HEK293T (cell line): ENCODE measurements at regions not wholly inside any gene's neighbourhood (a gene's known extent, or its start where the extent isn't known, plus 50 kb on each side); places are given as distances from the start of the nearest gene placed in this dataset.

Source experiments
- CTCF ChIA-PET: fragments of 350-600 bp; formaldehyde crosslinking; extraction: SDS; loops from one replicate; lab custom pipeline; 2021; ENCODE audit warnings: antibody characterized with exemption, inconsistent platforms; lab: Yijun Ruan, JAX
- POLR2A ChIA-PET: fragments of 350-600 bp; formaldehyde crosslinking; extraction: SDS; loops from one replicate; lab custom pipeline; 2020; ENCODE audit warnings: antibody characterized with exemption, inconsistent platforms; lab: Yijun Ruan, JAX
- DNase-seq: peaks from one replicate; pipeline ENCODE4 v3.0.0; 2012; ENCODE audit warnings: mixed read lengths; ENCODE audit errors: extremely low spot score
- ARNT ChIP-seq: fragments of 450-650 bp; IDR thresholded peaks from 2 replicates; pipeline ENCODE4 v1.6.1; 2017; ENCODE audit warnings: mild to moderate bottlenecking
- BHLHE40 ChIP-seq: fragments of 450-650 bp; IDR thresholded peaks from 2 replicates; pipeline ENCODE4 v1.6.1; 2016; ENCODE audit warnings: mild to moderate bottlenecking, moderate library complexity, borderline replicate concordance
- CTBP1 ChIP-seq: fragments of 450-650 bp; IDR thresholded peaks from 2 replicates; pipeline ENCODE4 v1.6.1; 2016; ENCODE audit warnings: borderline replicate concordance
- ELF4 ChIP-seq: fragments of 450-650 bp; IDR thresholded peaks from 2 replicates; pipeline ENCODE4 v1.6.1; 2017; ENCODE audit warnings: antibody characterized with exemption
- FOXA1 ChIP-seq: fragments of 450-650 bp; IDR thresholded peaks from 2 replicates; pipeline ENCODE4 v1.6.1; 2016; ENCODE audit warnings: mild to moderate bottlenecking
- FOXK2 ChIP-seq: fragments of 450-650 bp; IDR thresholded peaks from 2 replicates; pipeline ENCODE4 v1.6.1; 2016; ENCODE audit warnings: mild to moderate bottlenecking
- FOXM1 ChIP-seq: fragments of 450-650 bp; IDR thresholded peaks from 2 replicates; pipeline ENCODE4 v1.6.1; 2017; ENCODE audit warnings: mild to moderate bottlenecking, borderline replicate concordance
- HDGF ChIP-seq: fragments of 450-650 bp; IDR thresholded peaks from 2 replicates; pipeline ENCODE4 v1.6.1; 2017; ENCODE audit warnings: antibody characterized with exemption, borderline replicate concordance
- L3MBTL2 ChIP-seq: fragments of 450-650 bp; conservative IDR thresholded peaks from 2 replicates; pipeline ENCODE4 v1.6.1; 2016; ENCODE audit warnings: mild to moderate bottlenecking
- LEF1 ChIP-seq: fragments of 450-650 bp; IDR thresholded peaks from 2 replicates; pipeline ENCODE4 v1.6.1; 2017; ENCODE audit warnings: mild to moderate bottlenecking, borderline replicate concordance
- NFRKB ChIP-seq: fragments of 450-650 bp; IDR thresholded peaks from 2 replicates; pipeline ENCODE4 v1.6.1; 2016; ENCODE audit warnings: mild to moderate bottlenecking, moderate library complexity
- SP1 ChIP-seq: fragments of 450-650 bp; IDR thresholded peaks from 2 replicates; pipeline ENCODE4 v1.6.1; 2017
- SUZ12 ChIP-seq: fragments of 450-650 bp; IDR thresholded peaks from 2 replicates; pipeline ENCODE4 v1.6.1; 2016; ENCODE audit warnings: mild to moderate bottlenecking
- TARDBP ChIP-seq: fragments of 450-650 bp; IDR thresholded peaks from 2 replicates; pipeline ENCODE4 v1.6.1; 2016
- ZNF384 ChIP-seq: fragments of 450-650 bp; IDR thresholded peaks from 2 replicates; pipeline ENCODE4 v1.6.1; 2016
- TF ChIP-seq, protein P1 (sequence below): fragments of 450-650 bp; IDR thresholded peaks from 2 replicates; pipeline ENCODE4 v1.6.1; 2016

DNA sequence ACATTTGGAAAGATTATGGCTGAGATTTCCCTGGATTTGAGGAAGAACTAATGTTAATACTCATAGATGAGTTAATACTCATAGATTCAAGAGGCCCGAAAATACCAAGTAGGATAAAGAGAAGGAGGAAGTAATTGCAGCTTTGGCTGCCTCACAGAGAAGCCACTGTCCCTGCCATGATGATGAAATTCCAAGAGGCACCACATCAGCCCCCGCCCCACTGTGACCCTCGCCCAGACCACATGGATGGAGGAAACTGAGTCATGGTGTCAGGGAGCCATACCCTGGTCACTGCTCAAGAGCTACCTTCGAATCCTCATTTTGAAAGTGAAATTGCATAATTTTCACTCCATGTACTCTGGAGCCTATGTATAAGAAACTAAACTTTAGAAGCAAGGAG is 57.6 kb upstream of the SLC22A11 start:
- CTCF ChIA-PET: interaction anchor here (1.9 kb wide), 1 partner anchor 8 kb away, joined by 5 read pairs; no protein-coding TSS in a partner anchor

DNA sequence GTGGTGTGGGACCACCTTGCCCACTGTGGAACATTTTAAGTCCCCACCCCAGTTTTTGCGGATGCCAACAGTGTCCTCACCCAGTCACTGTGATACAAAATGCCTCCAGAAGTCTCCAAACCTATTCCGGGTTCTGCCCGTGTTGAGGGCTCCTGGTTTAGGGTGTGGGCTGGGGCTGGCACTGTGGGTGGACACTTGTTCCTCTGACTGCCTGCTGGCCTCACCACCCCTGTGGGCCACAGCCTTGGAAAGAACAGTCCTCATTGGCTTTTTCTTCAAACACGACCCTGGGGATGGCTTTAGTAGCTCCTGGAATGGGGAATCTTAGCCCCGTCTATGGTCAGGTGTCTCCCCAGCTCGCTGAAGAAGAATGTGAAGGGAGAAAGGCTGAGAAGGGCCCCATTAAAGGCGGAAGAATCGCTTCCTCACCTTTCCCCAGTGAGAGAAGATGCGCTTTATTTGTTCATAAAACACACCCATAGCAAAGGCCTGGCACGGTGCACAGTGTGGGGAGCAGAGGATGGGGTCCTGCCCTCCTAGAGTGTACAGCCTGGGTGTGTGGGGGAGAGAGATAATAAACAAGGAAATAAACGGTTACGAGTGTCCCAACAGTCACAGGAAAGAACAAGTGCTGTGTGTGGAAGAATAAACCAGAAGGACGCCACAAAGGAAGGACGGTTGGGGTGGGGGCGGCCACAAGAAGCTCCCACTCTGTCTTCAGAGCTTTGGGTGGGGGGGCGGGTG is 56.3 kb upstream of the SLC22A11 start:
- ChIA-PET POLR2A (no interaction called here), CTCF (interaction anchor here (1.9 kb wide), 1 partner anchor 9 kb away, joined by 5 read pairs; no protein-coding TSS in a partner anchor)
- TF ChIP-seq ARNT: no peak
- no peak for TF ChIP-seq ELF4
- no peak for TF ChIP-seq L3MBTL2
- TF ChIP-seq SP1: no peak
- TF ChIP-seq NFRKB: no peak
- TF ChIP-seq, protein P1, sequence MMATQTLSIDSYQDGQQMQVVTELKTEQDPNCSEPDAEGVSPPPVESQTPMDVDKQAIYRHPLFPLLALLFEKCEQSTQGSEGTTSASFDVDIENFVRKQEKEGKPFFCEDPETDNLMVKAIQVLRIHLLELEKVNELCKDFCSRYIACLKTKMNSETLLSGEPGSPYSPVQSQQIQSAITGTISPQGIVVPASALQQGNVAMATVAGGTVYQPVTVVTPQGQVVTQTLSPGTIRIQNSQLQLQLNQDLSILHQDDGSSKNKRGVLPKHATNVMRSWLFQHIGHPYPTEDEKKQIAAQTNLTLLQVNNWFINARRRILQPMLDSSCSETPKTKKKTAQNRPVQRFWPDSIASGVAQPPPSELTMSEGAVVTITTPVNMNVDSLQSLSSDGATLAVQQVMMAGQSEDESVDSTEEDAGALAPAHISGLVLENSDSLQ: no peak
- no peak for TF ChIP-seq BHLHE40
- TF ChIP-seq SUZ12: no peak
- no peak for TF ChIP-seq CTBP1
- TF ChIP-seq HDGF: no peak
- no peak for TF ChIP-seq FOXM1
- no peak for TF ChIP-seq FOXA1
- TF ChIP-seq LEF1: no peak
- TF ChIP-seq ZNF384: no peak
- no peak for TF ChIP-seq TARDBP
- no peak for TF ChIP-seq FOXK2
- DNase-seq: no peak

More for the DNA sequence above, 57.6 kb upstream of the SLC22A11 start:
- POLR2A ChIA-PET: no interaction called here
- no peak for TF ChIP-seq ARNT
- no peak for TF ChIP-seq TARDBP
- no peak for TF ChIP-seq L3MBTL2
- TF ChIP-seq, protein P1: no peak
- TF ChIP-seq HDGF: no peak
- no peak for TF ChIP-seq SP1
- TF ChIP-seq CTBP1: no peak
- DNase-seq: no peak

DNA sequence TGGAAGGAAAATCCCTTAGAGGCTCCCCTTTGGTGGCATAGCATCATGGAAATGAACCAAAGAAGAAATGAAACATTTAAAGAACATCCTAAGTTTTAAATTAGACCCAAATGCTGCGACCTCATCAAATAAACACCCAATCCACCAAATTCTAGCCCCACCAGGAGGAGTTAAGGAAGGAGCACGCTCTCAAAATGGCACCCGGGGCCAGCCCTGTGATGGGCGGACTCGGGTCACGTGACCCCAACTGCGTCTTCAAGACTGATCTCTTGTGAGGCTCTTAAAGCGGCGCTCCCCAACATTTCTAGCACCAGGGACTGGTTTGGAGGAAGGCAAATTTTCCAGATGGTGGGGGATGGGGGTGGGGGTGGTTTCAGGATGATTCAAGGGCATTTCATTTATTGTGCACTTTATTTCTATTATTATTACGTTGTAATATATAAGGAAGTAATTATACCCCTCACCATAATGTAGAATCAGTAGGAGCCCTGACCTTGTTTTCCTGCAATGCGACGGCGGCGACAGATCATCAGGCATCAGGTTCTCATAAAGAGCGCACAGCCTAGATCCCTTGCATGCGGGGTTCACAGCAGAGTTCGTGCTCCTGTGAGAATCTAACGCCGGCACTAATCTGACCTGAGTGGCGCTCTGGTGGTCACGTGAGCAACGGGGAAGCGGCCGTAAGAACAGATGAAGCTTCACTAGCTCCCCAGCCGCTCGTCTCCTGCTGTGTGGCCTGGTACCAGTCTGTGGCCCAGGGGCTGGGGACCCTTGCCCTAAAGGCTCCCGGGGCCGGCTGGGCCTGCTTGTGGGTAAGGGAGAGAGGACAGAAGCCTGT is 55.3 kb upstream of the SLC22A11 start:
- TF ChIP-seq FOXM1: no peak
- TF ChIP-seq TARDBP: no peak
- no peak for TF ChIP-seq LEF1
- no peak for TF ChIP-seq SUZ12
- no peak for TF ChIP-seq SP1
- DNase-seq: no peak
- ChIA-PET POLR2A (no interaction called here), CTCF (no interaction called here)

DNA sequence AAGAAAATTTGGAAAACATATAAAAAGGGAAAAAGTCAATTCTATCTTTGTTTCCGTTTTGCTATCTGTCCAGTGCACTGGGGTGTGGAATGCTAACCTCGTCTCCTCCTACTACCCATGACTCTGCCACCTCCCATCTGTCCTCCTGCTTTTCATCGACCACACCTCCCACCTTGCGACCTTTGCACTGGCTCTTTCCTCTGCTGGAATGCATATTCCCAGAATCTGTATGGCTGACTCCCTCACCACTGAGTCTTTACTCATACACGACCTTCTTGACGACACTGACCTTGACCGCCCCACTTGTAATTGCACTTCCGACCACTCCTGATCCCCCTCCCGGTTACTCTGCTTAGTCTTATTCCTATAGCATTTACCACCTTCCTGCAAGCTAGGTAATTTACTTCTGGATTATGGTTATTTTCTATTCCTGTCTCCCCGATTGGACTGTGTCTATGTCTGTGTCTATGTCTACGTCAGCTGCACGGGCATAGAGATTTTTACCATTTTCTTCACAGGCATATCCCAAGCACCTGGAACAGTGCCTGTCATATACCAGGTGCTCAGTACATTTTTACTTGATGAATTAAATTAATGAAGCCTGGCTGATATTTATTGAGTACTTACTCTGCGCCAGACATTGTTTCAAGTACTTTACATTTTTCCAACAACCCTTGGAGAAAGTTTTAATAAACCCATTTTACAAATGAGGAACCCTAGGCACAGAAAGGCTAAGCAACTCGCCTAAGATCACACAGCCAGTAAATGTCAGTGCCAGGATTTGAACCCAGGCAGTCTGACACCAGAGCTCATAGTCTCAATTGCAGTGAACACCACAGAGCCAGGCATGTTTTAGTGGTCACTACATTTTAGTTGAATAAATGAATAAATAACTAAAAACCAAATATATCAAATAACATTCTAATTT is 54.0 kb upstream of the SLC22A11 start:
- DNase-seq: no peak
- no peak for TF ChIP-seq ELF4
- TF ChIP-seq FOXK2: no peak
- TF ChIP-seq HDGF: no peak
- TF ChIP-seq SP1: no peak
- no peak for TF ChIP-seq TARDBP
- no peak for TF ChIP-seq SUZ12
- no peak for TF ChIP-seq L3MBTL2
- no peak for TF ChIP-seq ARNT
- ChIA-PET POLR2A (no interaction called here), CTCF (no interaction called here)

DNA sequence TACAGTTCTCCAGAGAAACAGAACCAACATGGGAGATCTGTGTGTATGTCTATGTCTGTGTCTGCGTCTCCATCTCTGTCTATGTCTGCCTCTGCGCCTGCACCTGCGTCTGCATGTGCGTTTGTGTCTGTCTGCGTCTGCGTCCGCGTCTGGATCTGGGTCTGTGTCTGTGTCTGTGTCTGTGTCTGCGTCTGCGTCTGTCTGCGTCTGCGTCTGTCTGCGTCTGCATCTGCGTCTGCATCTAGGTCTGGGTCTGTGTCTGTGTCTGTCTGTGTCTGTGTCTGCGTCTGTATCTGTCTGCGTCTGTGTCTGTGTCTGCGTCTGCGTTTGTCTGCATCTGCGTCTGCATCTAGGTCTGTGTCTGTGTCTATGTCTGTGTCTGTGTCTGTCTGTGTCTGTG is 53.1 kb upstream of the SLC22A11 start:
- no peak for DNase-seq
- ChIA-PET POLR2A (no interaction called here), CTCF (no interaction called here)
- no peak for TF ChIP-seq ZNF384
- no peak for TF ChIP-seq BHLHE40
- TF ChIP-seq SUZ12: no peak
- no peak for TF ChIP-seq HDGF
- TF ChIP-seq SP1: no peak
- TF ChIP-seq NFRKB: no peak
- TF ChIP-seq FOXK2: no peak
- TF ChIP-seq TARDBP: no peak
- TF ChIP-seq L3MBTL2: no peak
- TF ChIP-seq LEF1: no peak
- no peak for TF ChIP-seq FOXM1
- no peak for TF ChIP-seq CTBP1
- TF ChIP-seq FOXA1: no peak
- no peak for TF ChIP-seq ARNT
- TF ChIP-seq ELF4: no peak
- TF ChIP-seq, protein P1: no peak
